ENCODE measurements at regions not wholly inside any gene's neighbourhood (a gene's known extent, or its start where the extent isn't known, plus 50 kb on each side); places are given as distances from the start of the nearest gene placed in this dataset.
A peak's percentile ranks its signal among the peaks of the same experiment; 100 is the strongest.

DNA sequence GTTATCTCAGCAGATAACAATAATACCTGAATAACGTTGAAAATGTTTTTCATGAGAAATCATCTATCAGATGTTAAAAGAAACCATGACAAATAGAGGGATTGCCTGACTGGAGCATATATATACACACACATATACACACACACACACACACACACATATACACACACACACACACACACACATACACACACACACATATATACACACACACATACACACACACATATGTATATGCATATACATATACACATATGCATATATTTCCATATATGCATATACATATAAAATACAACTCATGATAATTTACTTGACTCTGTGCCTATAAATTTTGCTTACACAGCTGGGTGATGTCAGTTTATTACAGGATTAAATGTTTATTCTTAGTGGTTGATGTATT, 847.3 kb upstream of the ADAMTS5 start:
- H3K4me3 ChIP-seq (ENCODE audit: low read depth, low read length), result no peak overlapping the region
- FAIRE-seq, result no peak
- TF ChIP-seq, protein P1, sequence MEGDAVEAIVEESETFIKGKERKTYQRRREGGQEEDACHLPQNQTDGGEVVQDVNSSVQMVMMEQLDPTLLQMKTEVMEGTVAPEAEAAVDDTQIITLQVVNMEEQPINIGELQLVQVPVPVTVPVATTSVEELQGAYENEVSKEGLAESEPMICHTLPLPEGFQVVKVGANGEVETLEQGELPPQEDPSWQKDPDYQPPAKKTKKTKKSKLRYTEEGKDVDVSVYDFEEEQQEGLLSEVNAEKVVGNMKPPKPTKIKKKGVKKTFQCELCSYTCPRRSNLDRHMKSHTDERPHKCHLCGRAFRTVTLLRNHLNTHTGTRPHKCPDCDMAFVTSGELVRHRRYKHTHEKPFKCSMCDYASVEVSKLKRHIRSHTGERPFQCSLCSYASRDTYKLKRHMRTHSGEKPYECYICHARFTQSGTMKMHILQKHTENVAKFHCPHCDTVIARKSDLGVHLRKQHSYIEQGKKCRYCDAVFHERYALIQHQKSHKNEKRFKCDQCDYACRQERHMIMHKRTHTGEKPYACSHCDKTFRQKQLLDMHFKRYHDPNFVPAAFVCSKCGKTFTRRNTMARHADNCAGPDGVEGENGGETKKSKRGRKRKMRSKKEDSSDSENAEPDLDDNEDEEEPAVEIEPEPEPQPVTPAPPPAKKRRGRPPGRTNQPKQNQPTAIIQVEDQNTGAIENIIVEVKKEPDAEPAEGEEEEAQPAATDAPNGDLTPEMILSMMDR (IDR thresholded peaks at IDR 0.05; ENCODE audit: insufficient read depth, low read length, severe bottlenecking), result no peak
- no peak for DNase-seq (ENCODE audit: low read depth)
- H3K27me3 ChIP-seq (ENCODE audit: control insufficient read depth, insufficient read depth, low read length), result no peaks in the 10 kb centered on the region
- no peaks in the 10 kb centered on the region for H3K36me3 ChIP-seq (ENCODE audit: control insufficient read depth, insufficient read depth, low read length)

DNA sequence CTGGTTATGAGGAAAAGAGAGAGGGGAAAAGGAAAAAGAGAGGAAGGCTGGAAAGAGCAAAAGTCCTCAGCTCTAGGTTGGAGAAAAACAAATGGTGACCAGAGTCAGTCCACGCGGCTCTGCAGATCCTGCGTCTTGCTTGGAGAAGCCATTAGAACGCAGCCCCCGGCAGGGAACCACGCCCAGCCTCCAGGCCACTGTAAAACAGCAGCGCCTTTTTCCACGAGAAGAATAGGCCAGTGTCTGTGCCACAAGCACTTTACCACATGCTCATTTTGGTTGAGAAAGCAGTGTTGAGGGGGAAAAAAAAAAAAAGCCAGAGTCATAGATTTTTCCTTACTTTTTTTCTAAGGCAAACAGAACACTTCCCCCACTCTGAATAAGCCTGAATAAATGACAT, 846.9 kb upstream of the ADAMTS5 start:
- Histone ChIP-seq H3K36me3 (ENCODE audit: control insufficient read depth, insufficient read depth, low read length) (no peaks in the 10 kb centered on the region), H3K27me3 (ENCODE audit: control insufficient read depth, insufficient read depth, low read length) (no peaks in the 10 kb centered on the region), H3K4me3 (ENCODE audit: low read depth, low read length) (no peak overlapping the region)
- FAIRE-seq, result no peak
- DNase-seq (ENCODE audit: low read depth), result no peak
- TF ChIP-seq, protein P1 (IDR thresholded peaks at IDR 0.05; ENCODE audit: insufficient read depth, low read length, severe bottlenecking), result no peak

DNA sequence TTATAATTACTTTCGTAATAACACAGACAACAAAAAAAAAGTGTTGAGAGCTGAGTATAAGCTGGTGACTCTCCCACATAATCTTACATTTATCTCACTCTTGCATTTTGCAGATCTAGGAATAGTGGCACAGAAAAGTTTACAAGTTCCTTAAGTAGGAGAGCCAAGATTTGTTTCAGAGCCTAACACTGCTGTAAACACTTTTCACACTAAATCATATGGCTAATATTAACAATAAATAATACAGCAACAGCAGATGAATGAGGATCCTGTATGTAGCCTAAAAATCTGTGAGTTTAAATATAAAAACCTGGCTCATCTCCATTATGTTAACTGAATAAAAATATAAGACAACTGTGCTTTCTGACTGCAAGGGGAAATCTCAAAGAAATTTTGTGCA, 846.5 kb upstream of the ADAMTS5 start:
- TF ChIP-seq, protein P1 (IDR thresholded peaks at IDR 0.05; ENCODE audit: insufficient read depth, low read length, severe bottlenecking), result no peak
- Histone ChIP-seq H3K4me3 (ENCODE audit: low read depth, low read length) (no peak overlapping the region), H3K27me3 (ENCODE audit: control insufficient read depth, insufficient read depth, low read length) (no peaks in the 10 kb centered on the region), H3K36me3 (ENCODE audit: control insufficient read depth, insufficient read depth, low read length) (no peaks in the 10 kb centered on the region)
- FAIRE-seq, result no peak
- no peak for DNase-seq (ENCODE audit: low read depth)

DNA sequence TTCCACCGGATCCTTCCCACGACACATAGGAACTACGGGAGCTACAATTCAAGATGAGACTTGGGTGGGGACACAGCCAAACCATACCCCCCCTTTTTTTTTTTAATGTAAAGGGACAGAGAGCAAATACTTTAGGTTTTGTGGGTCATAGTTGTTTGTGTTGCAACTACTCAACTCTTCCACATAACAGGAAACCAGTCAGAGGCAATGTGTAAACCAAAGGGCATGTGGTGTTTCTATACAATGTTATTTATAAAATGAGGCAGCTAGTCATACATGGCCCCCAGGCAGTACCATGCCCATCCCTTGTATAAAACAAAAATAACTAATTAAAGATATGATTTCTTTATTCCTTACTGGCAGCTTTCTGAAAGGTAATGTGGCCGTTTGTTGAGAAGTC, 845.4 kb upstream of the ADAMTS5 start:
- FAIRE-seq (no peak), DNase-seq (ENCODE audit: low read depth) (peak; percentile 60)
- Histone ChIP-seq H3K4me3 (ENCODE audit: low read depth, low read length) (no peak overlapping the region), H3K27me3 (ENCODE audit: control insufficient read depth, insufficient read depth, low read length) (no peaks in the 10 kb centered on the region), H3K36me3 (ENCODE audit: control insufficient read depth, insufficient read depth, low read length) (no peaks in the 10 kb centered on the region)
- TF ChIP-seq, protein P1 (IDR thresholded peaks at IDR 0.05; ENCODE audit: insufficient read depth, low read length, severe bottlenecking), result no peak

DNA sequence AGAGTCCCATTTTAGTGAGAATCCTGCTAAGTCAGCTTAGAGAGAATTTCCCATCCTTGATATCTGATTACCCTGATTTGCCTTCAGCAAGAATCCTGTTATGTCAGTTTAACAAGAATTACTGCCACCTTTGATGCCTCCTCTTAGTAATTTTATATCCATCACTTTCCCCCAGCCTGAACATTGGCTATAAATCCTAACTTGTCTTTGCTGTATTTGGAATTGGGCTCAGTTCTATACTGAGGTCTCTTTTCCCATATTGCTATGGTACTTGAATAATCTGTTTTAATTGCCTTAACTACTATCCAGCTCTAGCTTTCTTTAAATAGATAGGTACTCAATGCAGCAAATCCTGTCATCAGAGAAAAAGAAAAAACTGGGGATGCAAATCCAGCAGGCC, 842.0 kb upstream of the ADAMTS5 start:
- H3K4me3 ChIP-seq (ENCODE audit: low read depth, low read length), result no peak overlapping the region
- no peaks in the 10 kb centered on the region for H3K36me3 ChIP-seq (ENCODE audit: control insufficient read depth, insufficient read depth, low read length)
- H3K27me3 ChIP-seq (ENCODE audit: control insufficient read depth, insufficient read depth, low read length), result no peaks in the 10 kb centered on the region
- FAIRE-seq (no peak), DNase-seq (ENCODE audit: low read depth) (no peak)
- TF ChIP-seq, protein P1 (IDR thresholded peaks at IDR 0.05; ENCODE audit: insufficient read depth, low read length, severe bottlenecking), result no peak

DNA sequence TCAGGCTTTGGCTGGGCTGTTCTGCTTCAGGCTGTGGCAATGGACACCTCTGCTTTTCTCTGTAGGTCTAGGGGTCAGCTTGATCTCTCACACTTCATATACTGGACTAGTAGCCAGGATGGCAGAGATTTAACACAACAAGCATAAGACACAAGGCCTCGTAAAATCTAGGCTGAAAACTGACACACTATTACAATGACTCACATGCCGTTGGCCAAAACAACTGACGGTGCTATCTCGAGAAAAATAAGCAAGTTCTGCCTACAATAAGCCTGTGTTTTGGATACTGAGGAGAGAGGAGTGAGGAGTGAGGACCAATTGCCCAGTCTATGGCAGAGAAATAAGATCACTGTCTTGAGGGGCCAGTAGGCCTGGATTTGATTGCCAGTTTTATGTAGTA, 840.7 kb upstream of the ADAMTS5 start:
- DNase-seq (ENCODE audit: low read depth) (no peak), FAIRE-seq (no peak)
- Histone ChIP-seq H3K4me3 (ENCODE audit: low read depth, low read length) (no peak overlapping the region), H3K27me3 (ENCODE audit: control insufficient read depth, insufficient read depth, low read length) (no peaks in the 10 kb centered on the region), H3K36me3 (ENCODE audit: control insufficient read depth, insufficient read depth, low read length) (no peaks in the 10 kb centered on the region)
- TF ChIP-seq, protein P1 (IDR thresholded peaks at IDR 0.05; ENCODE audit: insufficient read depth, low read length, severe bottlenecking), result no peak
